ENCODE measurements at regions not wholly inside any gene's neighbourhood (a gene's known extent, or its start where the extent isn't known, plus 50 kb on each side); places are given as distances from the start of the nearest gene placed in this dataset.

GRCh38 chr6:81656231-81656630 lies 96.2 kb downstream of the TENT5A start:
- Mint-ChIP-seq H3K36me3 (no peaks in the 10 kb centered on the region), H3K27me3 (no peaks in the 10 kb centered on the region), H3K4me1 (ENCODE audit: unreplicated experiment) (no peaks in the 10 kb centered on the region), H3K4me3 (no peak overlapping the region), H3K9me3 (no peaks in the 10 kb centered on the region), H3K27ac (no peak overlapping the region)
- DNase-seq (ENCODE audit: extremely low spot score, unreplicated experiment): no peak
- TF ChIP-seq CTCF (conservative IDR thresholded peaks at IDR 0.05): no peak

- Mint-ChIP-seq H3K4me3 (no peak overlapping the region), H3K4me1 (ENCODE audit: unreplicated experiment) (no peaks in the 10 kb centered on the region), H3K9me3 (no peaks in the 10 kb centered on the region), H3K36me3 (no peaks in the 10 kb centered on the region), H3K27ac (no peak overlapping the region), H3K27me3 (no peaks in the 10 kb centered on the region)
- no peak for DNase-seq (ENCODE audit: extremely low spot score, unreplicated experiment)
- no peak for TF ChIP-seq CTCF (conservative IDR thresholded peaks at IDR 0.05)
Observed at GRCh38 chr6:81655696-81656095, 96.8 kb downstream of the TENT5A start.

- no peaks in the 10 kb centered on the region for H3K4me1 Mint-ChIP-seq (ENCODE audit: unreplicated experiment)
- H3K36me3 Mint-ChIP-seq: no peaks in the 10 kb centered on the region
- no peaks in the 10 kb centered on the region for H3K9me3 Mint-ChIP-seq
- TF ChIP-seq CTCF (conservative IDR thresholded peaks at IDR 0.05): no peak
- no peak overlapping the region for H3K4me3 Mint-ChIP-seq
- H3K27me3 Mint-ChIP-seq: no peaks in the 10 kb centered on the region
- no peak for DNase-seq (ENCODE audit: extremely low spot score, unreplicated experiment)
- no peak overlapping the region for H3K27ac Mint-ChIP-seq
Observed at GRCh38 chr6:81648502-81648901, 104.0 kb downstream of the TENT5A start.

GRCh38 chr6:81643156-81643555 lies 109.3 kb downstream of the TENT5A start:
- H3K4me3 Mint-ChIP-seq: no peak overlapping the region
- no peak for DNase-seq (ENCODE audit: extremely low spot score, unreplicated experiment)
- no peak overlapping the region for H3K27ac Mint-ChIP-seq
- peaks cover 5% of the 10 kb centered on the region for H3K36me3 Mint-ChIP-seq
- no peaks in the 10 kb centered on the region for H3K27me3 Mint-ChIP-seq
- no peaks in the 10 kb centered on the region for H3K4me1 Mint-ChIP-seq (ENCODE audit: unreplicated experiment)
- peaks cover 9% of the 10 kb centered on the region for H3K9me3 Mint-ChIP-seq
- TF ChIP-seq CTCF (conservative IDR thresholded peaks at IDR 0.05): no peak

- no peak for TF ChIP-seq CTCF (conservative IDR thresholded peaks at IDR 0.05)
- Mint-ChIP-seq H3K4me3 (no peak overlapping the region), H3K4me1 (ENCODE audit: unreplicated experiment) (no peaks in the 10 kb centered on the region), H3K9me3 (peaks cover 9% of the 10 kb centered on the region), H3K36me3 (peaks cover 5% of the 10 kb centered on the region), H3K27me3 (no peaks in the 10 kb centered on the region), H3K27ac (no peak overlapping the region)
- no peak for DNase-seq (ENCODE audit: extremely low spot score, unreplicated experiment)
Observed at GRCh38 chr6:81640891-81641290, 111.6 kb downstream of the TENT5A start.

GRCh38 chr6:81640126-81640525 lies 112.4 kb downstream of the TENT5A start:
- peaks cover 5% of the 10 kb centered on the region for H3K36me3 Mint-ChIP-seq
- H3K9me3 Mint-ChIP-seq: peaks cover 9% of the 10 kb centered on the region
- no peak overlapping the region for H3K27ac Mint-ChIP-seq
- TF ChIP-seq CTCF (conservative IDR thresholded peaks at IDR 0.05): no peak
- H3K4me3 Mint-ChIP-seq: no peak overlapping the region
- no peak for DNase-seq (ENCODE audit: extremely low spot score, unreplicated experiment)
- no peaks in the 10 kb centered on the region for H3K4me1 Mint-ChIP-seq (ENCODE audit: unreplicated experiment)
- H3K27me3 Mint-ChIP-seq: no peaks in the 10 kb centered on the region
